Type B pancreatic cell (in vitro differentiated cells): ENCODE measurements at regions not wholly inside any gene's neighbourhood (a gene's known extent, or its start where the extent isn't known, plus 50 kb on each side); places are given as distances from the start of the nearest gene placed in this dataset.
A peak's percentile ranks its signal among the peaks of the same experiment; 100 is the strongest.

ENCODE experiments used
- DNase-seq: peaks from one replicate; pipeline ENCODE4 v3.0.0; 2021; ENCODE audit warnings: mixed read lengths; ENCODE audit not compliant: unreplicated experiment; ENCODE audit errors: extremely low spot score
- H3K27ac Mint-ChIP-seq: 2 replicates; pipeline ENCODE4 v1.8.0; 2021; ENCODE audit warnings: mild to moderate bottlenecking, mixed read lengths
- H3K27me3 Mint-ChIP-seq: 2 replicates; pipeline ENCODE4 v1.8.0; 2021; ENCODE audit warnings: mixed read lengths
- H3K36me3 Mint-ChIP-seq: 2 replicates; pipeline ENCODE4 v1.8.0; 2021; ENCODE audit warnings: mixed read lengths
- H3K4me1 Mint-ChIP-seq: one replicate; pipeline ENCODE4 v1.8.0; 2021; ENCODE audit warnings: mixed read lengths; ENCODE audit not compliant: unreplicated experiment
- H3K4me3 Mint-ChIP-seq: 2 replicates; pipeline ENCODE4 v1.8.0; 2021; ENCODE audit warnings: mild to moderate bottlenecking, mixed read lengths
- H3K9me3 Mint-ChIP-seq: 2 replicates; pipeline ENCODE4 v1.8.0; 2021; ENCODE audit warnings: mixed read lengths
- TF ChIP-seq, protein P1 (sequence below): fragments of 200-600 bp; sonication (generic); conservative IDR thresholded peaks from 2 replicates; pipeline ENCODE4 v1.5.0; 2021; ENCODE audit warnings: antibody characterized with exemption, mild to moderate bottlenecking

DNA sequence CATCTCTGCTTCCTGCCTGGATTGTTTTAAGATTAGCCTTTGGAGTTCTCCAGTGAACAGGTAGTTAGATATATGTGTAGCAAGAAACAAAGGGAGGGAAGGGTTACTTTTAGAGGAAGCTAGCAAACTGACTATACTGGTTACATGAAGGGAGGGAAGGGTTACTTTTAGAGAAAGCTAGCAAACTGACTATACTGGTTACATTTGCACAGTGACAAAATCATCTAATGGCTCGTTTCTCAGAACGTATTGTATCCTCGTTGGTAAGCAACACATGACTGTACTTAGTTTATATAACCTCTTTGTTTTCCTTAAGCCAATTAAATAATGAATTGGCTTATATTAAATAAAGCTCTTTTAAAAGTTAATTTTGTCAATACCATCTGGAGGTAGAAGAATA, 540.9 kb downstream of the EPM2A start:
- Mint-ChIP-seq H3K27ac (no peak overlapping the region), H3K9me3 (no peaks in the 10 kb centered on the region), H3K4me1 (peaks cover 9% of the 10 kb centered on the region), H3K4me3 (no peak overlapping the region), H3K27me3 (peaks cover 13% of the 10 kb centered on the region), H3K36me3 (no peaks in the 10 kb centered on the region)
- no peak for DNase-seq
- TF ChIP-seq, protein P1, sequence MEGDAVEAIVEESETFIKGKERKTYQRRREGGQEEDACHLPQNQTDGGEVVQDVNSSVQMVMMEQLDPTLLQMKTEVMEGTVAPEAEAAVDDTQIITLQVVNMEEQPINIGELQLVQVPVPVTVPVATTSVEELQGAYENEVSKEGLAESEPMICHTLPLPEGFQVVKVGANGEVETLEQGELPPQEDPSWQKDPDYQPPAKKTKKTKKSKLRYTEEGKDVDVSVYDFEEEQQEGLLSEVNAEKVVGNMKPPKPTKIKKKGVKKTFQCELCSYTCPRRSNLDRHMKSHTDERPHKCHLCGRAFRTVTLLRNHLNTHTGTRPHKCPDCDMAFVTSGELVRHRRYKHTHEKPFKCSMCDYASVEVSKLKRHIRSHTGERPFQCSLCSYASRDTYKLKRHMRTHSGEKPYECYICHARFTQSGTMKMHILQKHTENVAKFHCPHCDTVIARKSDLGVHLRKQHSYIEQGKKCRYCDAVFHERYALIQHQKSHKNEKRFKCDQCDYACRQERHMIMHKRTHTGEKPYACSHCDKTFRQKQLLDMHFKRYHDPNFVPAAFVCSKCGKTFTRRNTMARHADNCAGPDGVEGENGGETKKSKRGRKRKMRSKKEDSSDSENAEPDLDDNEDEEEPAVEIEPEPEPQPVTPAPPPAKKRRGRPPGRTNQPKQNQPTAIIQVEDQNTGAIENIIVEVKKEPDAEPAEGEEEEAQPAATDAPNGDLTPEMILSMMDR: no peak

DNA sequence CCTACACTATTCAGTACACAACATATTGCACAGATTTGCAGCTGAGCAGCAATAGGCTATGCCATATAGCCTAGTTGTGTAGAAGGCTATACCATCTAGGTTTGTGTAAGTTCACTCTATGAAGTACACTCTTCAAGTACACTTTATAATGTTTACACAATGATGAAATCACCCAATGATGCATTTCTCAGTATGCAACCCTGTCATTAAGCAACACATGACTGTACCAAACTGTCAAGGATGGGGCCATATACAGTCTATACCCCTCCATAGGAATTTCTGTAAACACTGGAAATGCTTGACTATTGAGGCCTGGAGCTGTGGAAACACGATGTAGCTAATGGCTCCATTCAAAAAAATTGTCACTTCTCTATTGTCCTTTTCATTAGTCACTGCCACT, 535.4 kb downstream of the EPM2A start:
- H3K36me3 Mint-ChIP-seq: no peaks in the 10 kb centered on the region
- H3K27ac Mint-ChIP-seq: no peak overlapping the region
- H3K27me3 Mint-ChIP-seq: peaks cover 47% of the 10 kb centered on the region
- DNase-seq: no peak
- TF ChIP-seq, protein P1: no peak
- no peak overlapping the region for H3K4me3 Mint-ChIP-seq
- peaks cover 4% of the 10 kb centered on the region for H3K4me1 Mint-ChIP-seq
- no peaks in the 10 kb centered on the region for H3K9me3 Mint-ChIP-seq

DNA sequence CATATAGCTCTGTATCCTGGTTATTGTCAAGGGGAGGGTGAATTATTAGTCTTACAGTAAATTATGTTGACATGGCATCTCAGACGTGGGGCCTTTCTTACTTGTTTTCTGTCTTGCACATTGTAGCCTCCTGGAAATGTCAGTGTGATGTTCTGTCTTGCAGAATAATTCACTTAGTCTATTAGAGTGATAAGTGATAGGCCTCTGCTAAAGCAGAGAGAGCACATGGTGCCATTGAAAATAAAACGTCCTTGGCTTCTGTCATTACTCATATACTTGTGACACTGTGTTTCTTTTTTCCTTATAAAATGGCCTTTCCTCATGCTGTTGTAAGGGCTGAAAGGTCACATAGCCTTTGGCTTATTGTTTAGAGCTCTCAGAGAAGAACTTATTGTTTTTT, 531.0 kb downstream of the EPM2A start:
- Mint-ChIP-seq H3K4me1 (peaks cover 13% of the 10 kb centered on the region), H3K4me3 (no peak overlapping the region)

DNA sequence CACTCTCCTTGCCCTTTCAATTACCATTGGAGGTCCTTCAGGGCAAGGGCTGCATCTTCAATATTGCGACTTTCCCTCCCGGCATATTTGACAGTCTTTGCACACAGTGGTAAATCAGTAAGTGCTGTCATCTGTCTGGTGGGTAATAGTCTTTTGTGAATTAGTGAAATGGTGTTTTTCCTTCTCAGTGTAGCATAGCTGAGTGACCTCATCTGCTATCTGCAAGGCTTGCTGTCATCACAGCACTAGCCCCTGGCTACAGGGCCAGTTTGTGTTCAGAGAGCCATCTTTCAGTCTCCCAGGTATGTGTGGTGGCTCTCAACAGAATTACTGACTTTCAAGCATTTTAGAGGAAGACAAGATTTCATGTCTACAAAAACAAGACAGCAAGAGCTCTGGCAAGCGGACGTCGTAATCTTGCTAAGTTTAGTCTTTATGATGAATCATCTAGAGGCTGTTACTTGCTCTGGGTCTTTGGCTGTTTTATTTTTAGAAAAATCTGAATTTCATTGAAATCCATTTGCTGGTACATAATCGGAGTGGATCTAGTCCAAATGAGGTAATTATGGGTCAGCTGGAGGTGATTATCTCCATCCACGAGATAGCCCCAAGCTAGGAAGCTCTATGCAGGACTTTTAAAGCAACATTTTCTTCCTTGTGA, 528.9 kb downstream of the EPM2A start:
- Mint-ChIP-seq H3K4me3 (no peak overlapping the region), H3K4me1 (peaks cover 13% of the 10 kb centered on the region), H3K27ac (no peak overlapping the region), H3K27me3 (peaks cover 57% of the 10 kb centered on the region), H3K36me3 (no peaks in the 10 kb centered on the region), H3K9me3 (no peaks in the 10 kb centered on the region)
- TF ChIP-seq, protein P1: no peak
- no peak for DNase-seq

More for the DNA sequence above, 531.0 kb downstream of the EPM2A start:
- no peak for DNase-seq
- Mint-ChIP-seq H3K36me3 (no peaks in the 10 kb centered on the region), H3K27me3 (peaks cover 64% of the 10 kb centered on the region), H3K27ac (peak overlapping the region; percentile 11), H3K9me3 (no peaks in the 10 kb centered on the region)
- TF ChIP-seq, protein P1: no peak

DNA sequence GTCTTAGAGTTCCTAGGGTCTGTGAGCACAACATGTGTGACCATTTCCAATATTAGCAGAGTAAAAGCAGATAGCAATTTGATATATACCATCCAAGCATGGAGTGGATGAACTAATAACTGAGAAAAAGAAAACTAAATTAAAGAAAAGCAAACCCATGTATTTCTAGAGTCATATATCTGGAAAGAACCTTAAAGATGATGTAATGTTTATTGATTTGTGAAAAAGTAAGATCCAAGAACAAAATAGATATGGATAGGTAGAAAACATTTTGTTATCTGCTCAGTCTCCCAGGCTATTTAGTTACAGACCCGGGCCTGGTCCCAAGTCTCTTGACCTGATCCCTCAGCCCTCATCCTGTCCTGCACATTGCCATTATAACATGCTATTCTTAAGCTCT, 526.8 kb downstream of the EPM2A start:
- peaks cover 16% of the 10 kb centered on the region for H3K4me1 Mint-ChIP-seq
- no peak overlapping the region for H3K27ac Mint-ChIP-seq
- no peaks in the 10 kb centered on the region for H3K9me3 Mint-ChIP-seq
- no peaks in the 10 kb centered on the region for H3K36me3 Mint-ChIP-seq
- H3K27me3 Mint-ChIP-seq: peaks cover 50% of the 10 kb centered on the region
- no peak for DNase-seq
- TF ChIP-seq, protein P1: no peak
- H3K4me3 Mint-ChIP-seq: no peak overlapping the region
